ENCODE measurements at regions not wholly inside any gene's neighbourhood (a gene's known extent, or its start where the extent isn't known, plus 50 kb on each side); places are given as distances from the start of the nearest gene placed in this dataset.

- Histone ChIP-seq H3K4me3 (no peak overlapping the region), H3K27me3 (no peaks in the 10 kb centered on the region), H3K27ac (no peak overlapping the region), H3K36me3 (no peaks in the 10 kb centered on the region), H3K4me1 (ENCODE audit: insufficient read depth) (no peaks in the 10 kb centered on the region), H3K9me3 (no peaks in the 10 kb centered on the region)
- no peak for DNase-seq
- TF ChIP-seq, protein P1, sequence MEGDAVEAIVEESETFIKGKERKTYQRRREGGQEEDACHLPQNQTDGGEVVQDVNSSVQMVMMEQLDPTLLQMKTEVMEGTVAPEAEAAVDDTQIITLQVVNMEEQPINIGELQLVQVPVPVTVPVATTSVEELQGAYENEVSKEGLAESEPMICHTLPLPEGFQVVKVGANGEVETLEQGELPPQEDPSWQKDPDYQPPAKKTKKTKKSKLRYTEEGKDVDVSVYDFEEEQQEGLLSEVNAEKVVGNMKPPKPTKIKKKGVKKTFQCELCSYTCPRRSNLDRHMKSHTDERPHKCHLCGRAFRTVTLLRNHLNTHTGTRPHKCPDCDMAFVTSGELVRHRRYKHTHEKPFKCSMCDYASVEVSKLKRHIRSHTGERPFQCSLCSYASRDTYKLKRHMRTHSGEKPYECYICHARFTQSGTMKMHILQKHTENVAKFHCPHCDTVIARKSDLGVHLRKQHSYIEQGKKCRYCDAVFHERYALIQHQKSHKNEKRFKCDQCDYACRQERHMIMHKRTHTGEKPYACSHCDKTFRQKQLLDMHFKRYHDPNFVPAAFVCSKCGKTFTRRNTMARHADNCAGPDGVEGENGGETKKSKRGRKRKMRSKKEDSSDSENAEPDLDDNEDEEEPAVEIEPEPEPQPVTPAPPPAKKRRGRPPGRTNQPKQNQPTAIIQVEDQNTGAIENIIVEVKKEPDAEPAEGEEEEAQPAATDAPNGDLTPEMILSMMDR (IDR thresholded peaks at IDR 0.05): no peak
- TF ChIP-seq POLR2A (IDR thresholded peaks at IDR 0.05): no peak
- TF ChIP-seq EP300 (IDR thresholded peaks at IDR 0.05): no peak
- intact Hi-C loops (cut with DNase I): no loop called here
- WGBS, 3 donors: 74 to 80% (median 76%) methylated on average over 1 of the region's 1 CpG
Observed at GRCh38 chr18:34633368-34633767, 76.7 kb upstream of the DTNA start.

- no peak for TF ChIP-seq POLR2A (IDR thresholded peaks at IDR 0.05)
- TF ChIP-seq, protein P1 (IDR thresholded peaks at IDR 0.05): no peak
- TF ChIP-seq EP300 (IDR thresholded peaks at IDR 0.05): no peak
- no peaks in the 10 kb centered on the region for H3K4me1 ChIP-seq (ENCODE audit: insufficient read depth)
- H3K36me3 ChIP-seq: no peaks in the 10 kb centered on the region
- H3K27ac ChIP-seq: no peak overlapping the region
- no peaks in the 10 kb centered on the region for H3K27me3 ChIP-seq
- 77 to 81% (median 79%) methylated on average over 3 of the region's 3 CpGs for WGBS, 3 donors
- H3K4me3 ChIP-seq: no peak overlapping the region
- intact Hi-C loops (cut with DNase I): no loop called here
- DNase-seq: no peak
- no peaks in the 10 kb centered on the region for H3K9me3 ChIP-seq
Observed at GRCh38 chr18:34637094-34637801, 72.8 kb upstream of the DTNA start.

- Histone ChIP-seq H3K27me3 (no peaks in the 10 kb centered on the region), H3K4me1 (ENCODE audit: insufficient read depth) (no peaks in the 10 kb centered on the region), H3K4me3 (no peak overlapping the region), H3K27ac (no peak overlapping the region), H3K9me3 (no peaks in the 10 kb centered on the region), H3K36me3 (no peaks in the 10 kb centered on the region)
- DNase-seq: no peak
- intact Hi-C loops (cut with DNase I): no loop called here
- TF ChIP-seq, protein P1 (IDR thresholded peaks at IDR 0.05): no peak
- 80 to 93% (median 87%) methylated on average over 1 of the region's 1 CpG for WGBS, 3 donors
Observed at GRCh38 chr18:34639687-34640086, 70.4 kb upstream of the DTNA start.

DNA sequence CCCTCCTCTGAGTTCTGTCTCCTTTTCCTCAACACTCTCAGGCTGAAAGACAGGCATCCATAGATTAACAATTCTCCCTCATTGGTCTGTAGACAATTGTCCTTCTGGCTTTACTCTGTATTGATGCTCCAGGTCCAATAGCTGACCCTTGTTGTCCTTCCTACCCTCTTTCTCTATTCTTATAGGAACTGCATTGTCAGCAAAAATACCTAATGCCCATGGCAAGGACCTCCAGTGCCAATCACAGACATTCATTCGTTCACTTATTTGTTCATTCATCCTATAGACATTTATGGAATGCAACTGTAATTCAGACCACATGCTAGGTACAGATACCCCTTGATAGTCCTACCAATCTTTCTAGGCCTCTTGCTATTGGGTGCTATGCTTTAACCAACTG, 69.8 kb upstream of the DTNA start:
- no peaks in the 10 kb centered on the region for H3K36me3 ChIP-seq
- H3K9me3 ChIP-seq: no peaks in the 10 kb centered on the region
- TF ChIP-seq, protein P1 (IDR thresholded peaks at IDR 0.05): no peak
- no peak for TF ChIP-seq EP300 (IDR thresholded peaks at IDR 0.05)
- no peaks in the 10 kb centered on the region for H3K4me1 ChIP-seq (ENCODE audit: insufficient read depth)
- no peak for DNase-seq
- no peak overlapping the region for H3K4me3 ChIP-seq
- intact Hi-C loops (cut with DNase I): no loop called here
- WGBS, 3 donors: 70 to 75% (median 71%) methylated on average over 1 of the region's 1 CpG
- no peak overlapping the region for H3K27ac ChIP-seq
- no peaks in the 10 kb centered on the region for H3K27me3 ChIP-seq
